ENCODE measurements at regions not wholly inside any gene's neighbourhood (a gene's known extent, or its start where the extent isn't known, plus 50 kb on each side); places are given as distances from the start of the nearest gene placed in this dataset.

DNA sequence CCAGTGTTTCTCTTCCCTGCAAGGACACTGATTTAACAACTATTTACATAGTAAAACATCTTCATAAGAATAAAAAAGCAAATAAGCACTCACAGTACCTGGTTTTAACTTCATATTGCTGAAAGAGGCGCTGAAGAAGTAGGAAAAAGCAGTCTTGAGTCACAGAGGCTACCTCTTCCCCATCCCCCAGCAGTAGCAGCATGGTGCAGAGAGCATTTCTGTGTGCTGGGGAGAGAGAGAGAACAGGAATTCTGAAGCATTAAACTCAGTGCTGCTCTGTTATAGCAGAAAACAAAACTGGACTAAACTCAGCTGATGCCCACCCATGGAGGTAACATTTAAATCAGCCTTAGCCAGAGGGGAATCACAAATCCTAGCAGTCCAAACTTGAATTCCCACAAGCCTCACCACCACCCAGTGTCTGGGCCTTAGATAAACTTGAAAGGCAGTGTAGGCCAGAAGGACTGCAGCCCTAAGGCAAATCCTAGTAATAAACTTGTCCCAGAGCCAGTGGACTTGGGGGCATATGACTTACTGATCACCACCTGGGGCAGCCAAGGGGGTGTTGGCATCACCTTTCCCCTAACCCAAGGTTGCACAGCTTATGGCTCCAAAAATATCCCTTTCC, 321.8 kb upstream of the CWC22 start:
- TF ChIP-seq, protein P1, sequence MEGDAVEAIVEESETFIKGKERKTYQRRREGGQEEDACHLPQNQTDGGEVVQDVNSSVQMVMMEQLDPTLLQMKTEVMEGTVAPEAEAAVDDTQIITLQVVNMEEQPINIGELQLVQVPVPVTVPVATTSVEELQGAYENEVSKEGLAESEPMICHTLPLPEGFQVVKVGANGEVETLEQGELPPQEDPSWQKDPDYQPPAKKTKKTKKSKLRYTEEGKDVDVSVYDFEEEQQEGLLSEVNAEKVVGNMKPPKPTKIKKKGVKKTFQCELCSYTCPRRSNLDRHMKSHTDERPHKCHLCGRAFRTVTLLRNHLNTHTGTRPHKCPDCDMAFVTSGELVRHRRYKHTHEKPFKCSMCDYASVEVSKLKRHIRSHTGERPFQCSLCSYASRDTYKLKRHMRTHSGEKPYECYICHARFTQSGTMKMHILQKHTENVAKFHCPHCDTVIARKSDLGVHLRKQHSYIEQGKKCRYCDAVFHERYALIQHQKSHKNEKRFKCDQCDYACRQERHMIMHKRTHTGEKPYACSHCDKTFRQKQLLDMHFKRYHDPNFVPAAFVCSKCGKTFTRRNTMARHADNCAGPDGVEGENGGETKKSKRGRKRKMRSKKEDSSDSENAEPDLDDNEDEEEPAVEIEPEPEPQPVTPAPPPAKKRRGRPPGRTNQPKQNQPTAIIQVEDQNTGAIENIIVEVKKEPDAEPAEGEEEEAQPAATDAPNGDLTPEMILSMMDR (IDR thresholded peaks at IDR 0.05; ENCODE audit: low read length): no peak
- no peak for TF ChIP-seq EZH2 (optimal IDR thresholded peaks at IDR 0.05; ENCODE audit: low read depth, low read length)
- no peak for TF ChIP-seq EZH2phosphoT487 (IDR thresholded peaks at IDR 0.05; ENCODE audit: low read length)
